Gastroesophageal sphincter (tissue), 4 donors: ENCODE measurements at regions not wholly inside any gene's neighbourhood (a gene's known extent, or its start where the extent isn't known, plus 50 kb on each side); places are given as distances from the start of the nearest gene placed in this dataset.
"Not testable (repeated sequence)": the region's sequence is repeated elsewhere in the genome, so short reads cannot be mapped to it uniquely, and the experiment has no call there.

ENCODE experiments used
- ATAC-seq: fragments of 150-250 bp; one replicate; pipeline ENCODE4 v1.9.1; 2016; ENCODE audit warnings: mild to moderate bottlenecking, moderate library complexity
- H3K27ac ChIP-seq, 4 donors: fragments of 200-600 bp; sonication (generic) in 3 of 4; 1 replicate in 3 of 4; 2 replicates in 1 of 4; pipeline ENCODE4 v1.5.1; 2016 to 2019
- H3K27me3 ChIP-seq: fragments of 200-600 bp; sonication (generic); one replicate; pipeline ENCODE4 v1.5.1; 2019
- H3K36me3 ChIP-seq, 2 donors: fragments of 200-600 bp; sonication (generic); one replicate each; pipeline ENCODE4 v1.5.1; 2019; ENCODE audit warnings: control low read depth in 1 of 2
- H3K4me1 ChIP-seq, 3 donors: fragments of 200-600 bp; sonication (generic); 1 replicate in 2 of 3; 2 replicates in 1 of 3; pipeline ENCODE4 v1.5.1; 2016 to 2019; ENCODE audit warnings: control low read depth in 2 of 3
- H3K4me3 ChIP-seq, 2 donors: fragments of 200-600 bp; sonication (generic); one replicate each; pipeline ENCODE4 v1.5.1; 2019; ENCODE audit warnings: mild to moderate bottlenecking in 1 of 2, moderate library complexity in 1 of 2
- H3K9me3 ChIP-seq, 3 donors: fragments of 200-600 bp; sonication (generic); one replicate each; pipeline ENCODE4 v1.5.1; 2017 to 2019; ENCODE audit warnings: control low read depth in 2 of 3
- EP300 ChIP-seq: sonication (generic); formaldehyde crosslinking; IDR thresholded peaks from one replicate; pipeline ENCODE4 v1.6.1; 2017; ENCODE audit warnings: antibody characterized with exemption, mild to moderate bottlenecking
- POLR2A ChIP-seq, 2 donors: fragments of 450-650 bp; IDR thresholded peaks; one replicate each; pipeline ENCODE4 v1.6.1; 2017; ENCODE audit warnings: antibody characterized with exemption in 2 of 2, mild to moderate bottlenecking in 2 of 2, moderate library complexity in 1 of 2
- POLR2AphosphoS5 ChIP-seq: sonication (generic); formaldehyde crosslinking; IDR thresholded peaks from one replicate; pipeline ENCODE4 v1.6.1; 2017; ENCODE audit warnings: antibody characterized with exemption
- WGBS, 2 donors: methylation state at CpG; one replicate each; pipeline ENCODE4 v1.1.5; 2018; ENCODE audit warnings: low coverage in 1 of 2; 5-methylcytosine and 5-hydroxymethylcytosine counted together
- TF ChIP-seq, protein P1 (sequence below), 4 experiments: fragments of 200-600 bp in 2 of 4; fragments of 450-650 bp in 2 of 4; sonication (generic) in 1 of 4; IDR thresholded peaks; one replicate each; pipeline ENCODE4 v1.5.1; 2017 to 2019; ENCODE audit warnings: antibody characterized with exemption in 4 of 4, mild to moderate bottlenecking in 2 of 4, moderate library complexity in 2 of 4

DNA sequence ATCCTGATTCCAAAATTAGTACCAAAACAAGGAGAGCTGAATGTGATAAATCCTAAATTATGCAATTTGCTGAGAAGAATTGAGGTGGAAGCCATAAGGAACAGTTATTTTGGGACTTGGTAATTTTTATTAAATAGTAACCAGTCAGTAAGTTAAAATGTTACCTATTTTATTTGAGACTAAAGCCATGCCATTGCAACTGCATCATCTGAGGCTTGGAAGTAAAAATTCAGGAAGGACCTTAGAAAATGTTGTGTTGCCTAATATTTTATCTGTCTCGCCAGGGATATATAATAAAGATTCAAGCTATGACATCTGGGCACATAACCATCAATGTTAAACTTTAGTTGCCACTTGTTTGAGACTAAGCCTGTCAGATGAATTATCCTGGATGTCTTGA, 341.3 kb upstream of the MAGEB16 start:
- Histone ChIP-seq H3K9me3 (no peaks in the 10 kb centered on the region), H3K36me3 (no peaks in the 10 kb centered on the region), H3K27me3 (no peaks in the 10 kb centered on the region), H3K27ac (no peak overlapping the region), H3K4me3 (no peak overlapping the region), H3K4me1 (no peaks in the 10 kb centered on the region)
- ATAC-seq, result no peak
- 83% methylated on average over 1 of the region's 1 CpG; no CpG with 5 or more reads in 1 of the 2 donors for WGBS, 2 donors
- no peak for TF ChIP-seq POLR2A (IDR thresholded peaks at IDR 0.05)
- no peak for TF ChIP-seq EP300
- TF ChIP-seq POLR2AphosphoS5, result no peak
- TF ChIP-seq, protein P1, sequence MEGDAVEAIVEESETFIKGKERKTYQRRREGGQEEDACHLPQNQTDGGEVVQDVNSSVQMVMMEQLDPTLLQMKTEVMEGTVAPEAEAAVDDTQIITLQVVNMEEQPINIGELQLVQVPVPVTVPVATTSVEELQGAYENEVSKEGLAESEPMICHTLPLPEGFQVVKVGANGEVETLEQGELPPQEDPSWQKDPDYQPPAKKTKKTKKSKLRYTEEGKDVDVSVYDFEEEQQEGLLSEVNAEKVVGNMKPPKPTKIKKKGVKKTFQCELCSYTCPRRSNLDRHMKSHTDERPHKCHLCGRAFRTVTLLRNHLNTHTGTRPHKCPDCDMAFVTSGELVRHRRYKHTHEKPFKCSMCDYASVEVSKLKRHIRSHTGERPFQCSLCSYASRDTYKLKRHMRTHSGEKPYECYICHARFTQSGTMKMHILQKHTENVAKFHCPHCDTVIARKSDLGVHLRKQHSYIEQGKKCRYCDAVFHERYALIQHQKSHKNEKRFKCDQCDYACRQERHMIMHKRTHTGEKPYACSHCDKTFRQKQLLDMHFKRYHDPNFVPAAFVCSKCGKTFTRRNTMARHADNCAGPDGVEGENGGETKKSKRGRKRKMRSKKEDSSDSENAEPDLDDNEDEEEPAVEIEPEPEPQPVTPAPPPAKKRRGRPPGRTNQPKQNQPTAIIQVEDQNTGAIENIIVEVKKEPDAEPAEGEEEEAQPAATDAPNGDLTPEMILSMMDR (IDR thresholded peaks at IDR 0.05), result no peak

DNA sequence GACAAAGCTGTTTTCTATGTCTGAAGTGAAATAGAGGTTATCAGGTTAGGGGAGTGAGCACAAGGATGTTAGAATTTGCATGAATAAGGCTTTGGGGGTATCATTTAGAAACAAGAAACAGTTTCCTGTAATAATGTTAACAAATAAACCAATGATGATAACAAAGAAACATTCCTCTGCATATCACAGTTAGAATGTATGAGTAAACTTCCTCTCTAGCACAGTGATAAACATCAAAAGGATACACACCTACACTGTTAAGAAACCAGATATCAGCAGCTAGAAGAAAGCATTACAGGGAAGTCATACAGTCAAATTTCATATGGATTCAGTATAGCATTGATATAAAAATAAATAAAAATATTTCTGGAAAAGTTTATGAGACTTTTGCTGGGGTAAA, 340.0 kb upstream of the MAGEB16 start:
- Histone ChIP-seq H3K9me3 (no peaks in the 10 kb centered on the region), H3K36me3 (no peaks in the 10 kb centered on the region)
- no peak for ATAC-seq

DNA sequence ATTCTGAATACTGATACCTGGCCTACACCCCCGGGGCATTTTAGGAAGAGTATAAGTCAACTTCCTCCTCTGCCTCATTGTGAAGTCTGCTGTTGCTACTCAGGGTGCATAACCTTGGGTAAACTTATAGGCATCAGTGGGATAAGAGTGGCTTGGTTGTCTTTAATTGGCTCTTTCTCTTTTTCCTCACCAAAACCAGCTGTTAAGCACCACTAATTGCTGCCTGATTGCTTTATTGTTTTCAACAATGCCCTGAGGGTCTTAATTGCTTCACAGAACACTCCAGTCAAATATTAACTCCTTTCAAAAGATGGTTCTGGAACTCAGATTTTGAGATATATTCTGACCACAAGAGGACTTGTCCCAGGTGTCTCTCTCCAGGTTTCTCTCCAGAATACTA, 337.0 kb upstream of the MAGEB16 start:
- Histone ChIP-seq H3K4me1 (no peaks in the 10 kb centered on the region), H3K27me3 (no peaks in the 10 kb centered on the region), H3K36me3 (no peaks in the 10 kb centered on the region), H3K9me3 (no peaks in the 10 kb centered on the region), H3K4me3 (no peak overlapping the region), H3K27ac (no peak overlapping the region)
- WGBS, 2 donors, result no CpG with 5 or more reads among the region's 1 CpG
- TF ChIP-seq, protein P1 (IDR thresholded peaks at IDR 0.05), result no peak
- TF ChIP-seq EP300 (no peak), POLR2A (IDR thresholded peaks at IDR 0.05) (no peak), POLR2AphosphoS5 (no peak)
- no peak for ATAC-seq

More for the DNA sequence above, 340.0 kb upstream of the MAGEB16 start:
- H3K27ac ChIP-seq, result no peak overlapping the region
- no peak overlapping the region for H3K4me3 ChIP-seq
- H3K27me3 ChIP-seq, result no peaks in the 10 kb centered on the region
- no peaks in the 10 kb centered on the region for H3K4me1 ChIP-seq
- TF ChIP-seq POLR2AphosphoS5 (no peak), POLR2A (IDR thresholded peaks at IDR 0.05) (no peak), EP300 (no peak)
- TF ChIP-seq, protein P1 (IDR thresholded peaks at IDR 0.05), result no peak

DNA sequence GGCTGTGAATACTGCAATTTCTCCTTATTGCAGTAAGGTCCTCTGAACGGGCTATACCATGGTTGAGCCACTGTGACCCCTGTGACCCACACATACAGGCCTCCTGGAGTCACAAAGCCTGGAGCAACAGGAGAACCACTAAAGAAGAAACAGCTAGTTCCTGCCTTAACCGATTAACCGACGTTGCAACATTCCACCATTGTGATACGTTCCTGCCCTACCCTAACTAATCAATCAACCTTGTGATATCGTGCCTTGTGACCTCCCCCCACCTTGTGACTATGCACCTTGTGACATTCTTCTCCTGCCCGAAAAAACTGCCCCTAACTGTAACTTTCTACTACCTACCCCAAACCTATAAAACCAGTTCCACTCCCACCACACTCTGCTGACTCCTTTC, 301.5 kb upstream of the MAGEB16 start:
- not testable (repeated sequence) for H3K27ac ChIP-seq, H3K9me3 ChIP-seq, ATAC-seq, H3K4me3 ChIP-seq, H3K4me1 ChIP-seq, H3K36me3 ChIP-seq, H3K27me3 ChIP-seq
- 72 to 83% methylated on average over 1 to 7 of the region's 7 CpGs for WGBS, 2 donors

DNA sequence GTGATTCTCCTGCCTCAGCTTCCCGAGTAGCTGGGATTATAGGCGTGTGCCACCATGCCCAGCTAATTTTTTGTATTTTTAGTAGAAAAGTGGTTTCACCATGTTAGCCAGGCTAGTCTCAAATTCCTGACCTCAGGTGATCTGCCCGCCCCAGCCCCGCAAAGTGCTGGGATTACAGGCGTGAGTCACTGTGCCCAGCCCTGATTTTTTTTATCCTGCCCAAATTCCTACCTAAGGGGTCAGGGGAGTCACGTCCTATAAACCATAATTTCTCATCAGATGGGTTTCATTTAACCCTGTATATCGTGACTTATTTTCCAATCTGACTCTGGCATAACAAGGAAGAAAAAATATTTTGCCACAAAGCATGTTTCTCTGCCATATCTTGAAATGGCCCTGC, 300.7 kb upstream of the MAGEB16 start:
- not testable (repeated sequence) for H3K27me3 ChIP-seq, ATAC-seq, H3K4me3 ChIP-seq, H3K9me3 ChIP-seq, H3K36me3 ChIP-seq, H3K4me1 ChIP-seq, H3K27ac ChIP-seq
- WGBS, 2 donors, result 83 to 94% methylated on average over 2 to 3 of the region's 7 CpGs

DNA sequence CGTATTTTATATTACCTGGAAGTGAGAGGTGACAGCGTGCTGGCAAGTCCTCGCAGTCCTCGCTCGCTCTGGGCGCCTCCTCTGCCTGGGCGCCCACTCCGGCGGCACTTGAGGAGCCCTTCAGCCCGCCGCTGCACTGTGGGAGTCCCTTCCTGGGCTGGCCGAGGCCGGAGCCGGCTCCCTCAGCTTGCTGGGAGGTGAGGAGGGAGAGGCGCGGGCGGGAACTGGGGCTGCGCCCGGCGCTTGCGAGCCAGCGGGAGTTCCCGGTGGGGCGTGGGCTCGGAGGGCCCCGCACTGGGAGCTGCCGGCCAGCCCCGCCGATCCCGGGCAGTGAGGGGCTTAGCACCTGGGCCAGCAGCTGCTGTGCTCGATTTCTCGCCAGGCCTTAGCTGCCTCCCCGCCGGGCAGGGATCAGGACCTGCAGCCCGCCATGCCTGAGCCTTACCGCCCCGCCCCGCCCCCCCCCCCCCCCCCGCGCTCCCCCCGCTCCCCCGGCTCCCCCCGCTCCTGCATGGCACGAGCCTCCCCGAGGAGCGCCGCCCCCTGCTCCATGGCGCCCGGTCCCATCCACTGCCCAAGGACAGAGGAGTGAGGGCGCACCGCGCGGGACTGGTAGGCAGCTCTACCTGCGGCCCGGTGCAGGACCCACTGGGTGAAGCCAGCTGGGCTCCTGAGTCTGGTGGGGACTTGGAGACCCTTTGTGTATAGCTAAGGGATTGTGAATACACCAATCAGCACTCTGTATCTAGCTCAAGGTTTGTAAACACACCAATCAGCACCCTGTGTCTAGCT, 298.9 kb upstream of the MAGEB16 start:
- no peak overlapping the region for H3K4me3 ChIP-seq
- WGBS, 2 donors, result 93% methylated on average over 10 of the region's 55 CpGs; no CpG with 5 or more reads in 1 of the 2 donors
- H3K27me3 ChIP-seq, result no peaks in the 10 kb centered on the region
- no peaks in the 10 kb centered on the region for H3K36me3 ChIP-seq
- ATAC-seq, result no peak
- no peaks in the 10 kb centered on the region for H3K4me1 ChIP-seq
- H3K9me3 ChIP-seq, result no peaks in the 10 kb centered on the region
- TF ChIP-seq EP300 (no peak), POLR2A (IDR thresholded peaks at IDR 0.05) (no peak), POLR2AphosphoS5 (no peak)
- TF ChIP-seq, protein P1 (IDR thresholded peaks at IDR 0.05), result no peak
- H3K27ac ChIP-seq, result no peak overlapping the region
